DND-41 (cell line): ENCODE measurements at regions not wholly inside any gene's neighbourhood (a gene's known extent, or its start where the extent isn't known, plus 50 kb on each side); places are given as distances from the start of the nearest gene placed in this dataset.

Experiments
- ATAC-seq: fragments of 200-7000 bp; cut with Tn5 transposase; 3 replicates; pipeline ENCODE4 v1.9.1; 2021; ENCODE audit warnings: low read depth; ENCODE audit not compliant: insufficient read depth
- DNase-seq: peaks from one replicate; pipeline ENCODE4 v3.0.0-alpha.2; 2020
- H2AFZ ChIP-seq: 2 replicates; pipeline ENCODE4 v1.6.0; 2012; ENCODE audit warnings: low read depth, low read length
- H3K27ac ChIP-seq: 2 replicates; pipeline ENCODE4 v1.5.1; 2012; ENCODE audit warnings: low read length, inconsistent platforms
- H3K27me3 ChIP-seq: fragments of 200-600 bp; sonication (generic); 2 replicates; pipeline ENCODE4 v1.6.0; 2012; ENCODE audit warnings: low read length, mild to moderate bottlenecking, inconsistent platforms; ENCODE audit not compliant: insufficient read depth, poor library complexity
- H3K36me3 ChIP-seq: 2 replicates; pipeline ENCODE4 v1.5.1; 2012; ENCODE audit warnings: low read length, inconsistent platforms; ENCODE audit not compliant: insufficient read depth
- H3K4me1 ChIP-seq: 2 replicates; pipeline ENCODE4 v1.5.1; 2012; ENCODE audit warnings: mild to moderate bottlenecking, low read length; ENCODE audit not compliant: insufficient read depth
- H3K4me2 ChIP-seq: 2 replicates; pipeline ENCODE4 v1.6.0; 2012; ENCODE audit warnings: mild to moderate bottlenecking, moderate library complexity, low read length, inconsistent platforms; ENCODE audit not compliant: insufficient read depth
- H3K4me3 ChIP-seq, 2 experiments: fragments of 200-600 bp in 1 of 2; shearing (Covaris generic) in 1 of 2; 2 replicates each; pipeline ENCODE4 v1.5.1; 2012 to 2016; ENCODE audit warnings: inconsistent platforms in 2 of 2, low read length in 2 of 2, mild to moderate bottlenecking in 2 of 2, low read depth in 1 of 2, moderate library complexity in 1 of 2
- H3K79me2 ChIP-seq: 2 replicates; pipeline ENCODE4 v1.6.0; 2012; ENCODE audit warnings: low read length, inconsistent platforms; ENCODE audit not compliant: insufficient read depth
- H3K9ac ChIP-seq: 2 replicates; pipeline ENCODE4 v1.6.0; 2012; ENCODE audit warnings: low read depth, mild to moderate bottlenecking, inconsistent platforms, low read length, moderate library complexity
- H3K9me3 ChIP-seq: 2 replicates; pipeline ENCODE4 v1.5.1; 2012; ENCODE audit warnings: low read length, moderate library complexity, mild to moderate bottlenecking, inconsistent platforms; ENCODE audit not compliant: insufficient read depth, severe bottlenecking
- H4K20me1 ChIP-seq: 2 replicates; pipeline ENCODE4 v1.6.0; 2012; ENCODE audit warnings: low read length; ENCODE audit not compliant: insufficient read depth
- CTCF ChIP-seq: IDR thresholded peaks from 2 replicates; pipeline ENCODE4 v1.5.1; 2012; ENCODE audit warnings: borderline replicate concordance, low read length, moderate library complexity, mild to moderate bottlenecking; ENCODE audit not compliant: poor library complexity, severe bottlenecking; ENCODE audit errors: extremely low read depth
- EZH2 ChIP-seq: IDR thresholded peaks from 3 replicates; pipeline ENCODE4 v1.6.1; 2012; ENCODE audit warnings: borderline replicate concordance, low read depth, mild to moderate bottlenecking, moderate library complexity, low read length, inconsistent platforms; ENCODE audit not compliant: severe bottlenecking

- no peak overlapping the region for H3K4me2 ChIP-seq
- H3K36me3 ChIP-seq = no peaks in the 10 kb centered on the region
- no peak overlapping the region for H3K27ac ChIP-seq
- H2AFZ ChIP-seq = no peak overlapping the region
- TF ChIP-seq CTCF (no peak), EZH2 (no peak)
- no peaks in the 10 kb centered on the region for H4K20me1 ChIP-seq
- no peaks in the 10 kb centered on the region for H3K9me3 ChIP-seq
- no peaks in the 10 kb centered on the region for H3K79me2 ChIP-seq
- H3K4me1 ChIP-seq = no peaks in the 10 kb centered on the region
- ATAC-seq (no peak), DNase-seq (no peak)
- H3K27me3 ChIP-seq = peaks cover 22% of the 10 kb centered on the region
- H3K4me3 ChIP-seq = no peak overlapping the region
- no peak overlapping the region for H3K9ac ChIP-seq
These were observed 468.7 kb downstream of the RPS24 start for GRCh38 chr10:78502210-78502936.

GRCh38 chr10:78504181-78504580 lies 470.5 kb downstream of the RPS24 start:
- no peak for ATAC-seq
- Histone ChIP-seq H4K20me1 (no peaks in the 10 kb centered on the region), H3K4me1 (no peaks in the 10 kb centered on the region), H3K4me2 (no peak overlapping the region), H3K9ac (no peak overlapping the region), H3K9me3 (no peaks in the 10 kb centered on the region), H3K36me3 (no peaks in the 10 kb centered on the region), H2AFZ (no peak overlapping the region), H3K27ac (no peak overlapping the region), H3K4me3 (no peak overlapping the region), H3K79me2 (no peaks in the 10 kb centered on the region), H3K27me3 (peaks cover 26% of the 10 kb centered on the region)
- no peak for TF ChIP-seq EZH2
- no peak for TF ChIP-seq CTCF
- no peak for DNase-seq

- Histone ChIP-seq H3K27ac (no peak overlapping the region), H3K4me3 (no peak overlapping the region), H3K4me2 (no peak overlapping the region), H3K36me3 (no peaks in the 10 kb centered on the region), H3K27me3 (peaks cover 26% of the 10 kb centered on the region), H2AFZ (no peak overlapping the region), H4K20me1 (no peaks in the 10 kb centered on the region), H3K79me2 (no peaks in the 10 kb centered on the region), H3K9me3 (no peaks in the 10 kb centered on the region), H3K9ac (no peak overlapping the region), H3K4me1 (no peaks in the 10 kb centered on the region)
- no peak for DNase-seq
- no peak for TF ChIP-seq EZH2
- no peak for TF ChIP-seq CTCF
- ATAC-seq = no peak
These were observed 472.0 kb downstream of the RPS24 start for GRCh38 chr10:78505657-78506056.
